KBM-7 (cell line): ENCODE measurements at regions not wholly inside any gene's neighbourhood (a gene's known extent, or its start where the extent isn't known, plus 50 kb on each side); places are given as distances from the start of the nearest gene placed in this dataset.

Source experiments
- DNase-seq: peaks from one replicate; pipeline ENCODE4 v3.0.0-alpha.2; 2015
- in situ Hi-C: fragments of 300-500 bp; cut with MboI; formaldehyde crosslinking; loops from 2 replicates; pipeline ENCODE4 v1.14.3; 2020; ENCODE audit warnings: low sequenced_read_pairs, low pct_unique_long_range_greater_than_20kb, mixed read lengths

DNA sequence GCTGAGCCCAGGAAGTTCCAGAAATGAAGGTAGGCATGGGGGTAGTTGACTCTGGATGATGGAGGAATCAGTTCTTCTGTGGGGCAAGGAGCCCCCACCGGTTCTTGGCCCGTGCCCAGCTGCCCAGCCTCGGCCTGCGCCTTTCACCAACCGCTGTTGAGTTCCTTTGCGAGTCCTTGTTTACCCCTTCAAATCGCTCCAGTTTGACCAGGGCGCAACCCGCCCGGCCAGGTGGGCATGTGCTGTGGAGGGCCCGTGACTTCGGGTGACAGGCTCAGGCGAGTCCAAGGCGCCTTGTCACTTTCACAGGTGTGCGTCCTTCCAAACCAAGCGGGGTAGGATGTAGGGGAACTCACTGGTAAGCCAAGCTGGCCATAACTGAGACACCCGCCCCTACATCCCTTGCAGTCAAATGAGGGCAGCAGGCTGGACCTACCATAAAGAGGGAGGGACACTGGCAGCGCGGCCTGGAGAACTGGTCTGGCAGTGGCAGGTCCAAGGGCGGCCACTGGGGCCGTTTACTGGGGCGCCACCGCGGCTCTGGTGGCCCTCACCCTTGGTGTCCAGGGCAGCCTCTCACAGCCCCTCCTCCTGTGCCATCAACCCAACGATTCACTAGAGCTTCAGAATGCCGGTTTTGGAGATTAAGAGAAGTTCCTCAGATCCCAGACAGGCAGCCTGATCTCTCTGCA lies 160.3 kb upstream of the ZIC3 start:
- DNase-seq, result no peak
- in situ Hi-C loops, result no loop called here

DNA sequence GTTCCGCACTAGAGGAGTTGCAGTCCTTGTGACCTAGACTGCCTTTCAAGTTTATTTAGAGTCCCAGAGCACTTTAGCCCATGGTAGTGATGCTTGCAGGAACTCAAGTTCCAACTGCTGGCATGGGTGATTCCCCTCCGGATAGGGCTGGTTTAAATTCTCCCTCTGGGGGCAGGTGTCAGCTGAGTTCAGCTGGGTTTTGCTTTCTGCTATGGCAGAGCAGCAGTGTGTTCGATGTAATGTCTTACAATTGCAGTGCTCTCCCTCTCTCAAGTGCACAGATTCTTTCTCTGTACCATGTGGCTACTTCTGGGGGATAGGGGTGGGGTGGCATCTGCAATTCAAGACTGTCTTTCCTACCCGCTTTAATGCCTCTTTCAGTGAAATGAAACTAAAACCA lies 164.8 kb upstream of the ZIC3 start:
- DNase-seq, result no peak
- in situ Hi-C loops, result no loop called here

- in situ Hi-C loops, result no loop called here
- DNase-seq, result no peak
Measured at GRCh38 chrX:137387646-137388045, 178.3 kb upstream of the ZIC3 start.

GRCh38 chrX:137366018-137366633 lies 199.8 kb upstream of the ZIC3 start:
- no peak for DNase-seq
- in situ Hi-C loops, result no loop called here

- in situ Hi-C loops, result no loop called here
Measured at GRCh38 chrX:137363559-137363958, 202.4 kb upstream of the ZIC3 start.

GRCh38 chrX:137362583-137362982 lies 203.3 kb upstream of the ZIC3 start:
- in situ Hi-C loops, result no loop called here

More at GRCh38 chrX:137363559-137363958, 202.4 kb upstream of the ZIC3 start:
- DNase-seq, result no peak

DNA sequence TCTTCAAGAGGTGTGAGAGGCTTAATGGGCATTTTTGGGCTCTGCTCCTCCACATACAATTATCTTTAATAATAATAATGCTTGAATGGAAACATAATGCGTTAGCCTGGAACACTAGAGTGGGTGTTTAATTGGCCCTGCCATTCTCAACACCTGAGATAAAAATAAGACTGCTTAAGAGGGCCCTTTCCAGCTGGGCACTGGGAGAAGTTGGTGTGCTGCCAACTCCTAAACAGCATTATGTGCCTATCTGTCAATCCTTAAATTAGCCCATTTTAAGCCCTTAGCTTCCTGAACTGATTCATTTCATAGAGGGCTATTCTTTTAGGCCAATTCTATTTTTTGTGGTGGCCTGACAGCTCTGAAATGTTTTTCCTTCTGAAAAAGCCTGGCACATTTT lies 211.1 kb upstream of the ZIC3 start:
- in situ Hi-C loops, result no loop called here
- DNase-seq, result no peak

More at GRCh38 chrX:137362583-137362982, 203.3 kb upstream of the ZIC3 start:
- DNase-seq, result no peak

GRCh38 chrX:137353404-137353803 lies 212.5 kb upstream of the ZIC3 start:
- DNase-seq, result no peak
- in situ Hi-C loops, result no loop called here

DNA sequence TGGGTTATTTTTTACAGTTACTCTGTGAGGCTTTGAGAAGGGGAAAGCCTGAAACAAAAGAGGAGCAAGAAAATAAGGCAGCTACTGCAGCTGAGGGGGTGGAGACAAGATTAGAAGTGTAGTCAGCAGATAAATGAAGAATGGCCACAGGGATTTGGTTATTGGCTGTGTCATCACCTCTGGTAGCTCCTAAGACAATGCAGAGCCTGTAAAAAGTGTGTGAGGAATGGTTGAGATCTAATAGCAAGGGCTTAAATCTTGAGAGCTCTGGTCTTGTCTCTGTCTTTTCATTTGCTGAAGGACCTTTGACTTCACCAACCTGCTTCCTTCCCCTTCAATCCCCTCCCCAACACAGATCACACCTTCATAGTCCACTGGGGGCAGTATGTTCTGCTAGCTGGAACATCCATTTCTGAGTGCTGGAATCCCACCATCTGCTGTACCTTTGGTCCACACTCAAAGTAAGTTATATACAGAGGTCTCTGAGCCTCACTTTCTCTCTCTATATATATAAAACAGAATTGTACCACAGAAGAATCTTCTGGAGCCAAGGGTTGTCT lies 213.7 kb upstream of the ZIC3 start:
- DNase-seq, result no peak
- in situ Hi-C loops, result no loop called here

GRCh38 chrX:137342969-137343368 lies 223.0 kb upstream of the ZIC3 start:
- DNase-seq, result no peak
- in situ Hi-C loops, result no loop called here

DNA sequence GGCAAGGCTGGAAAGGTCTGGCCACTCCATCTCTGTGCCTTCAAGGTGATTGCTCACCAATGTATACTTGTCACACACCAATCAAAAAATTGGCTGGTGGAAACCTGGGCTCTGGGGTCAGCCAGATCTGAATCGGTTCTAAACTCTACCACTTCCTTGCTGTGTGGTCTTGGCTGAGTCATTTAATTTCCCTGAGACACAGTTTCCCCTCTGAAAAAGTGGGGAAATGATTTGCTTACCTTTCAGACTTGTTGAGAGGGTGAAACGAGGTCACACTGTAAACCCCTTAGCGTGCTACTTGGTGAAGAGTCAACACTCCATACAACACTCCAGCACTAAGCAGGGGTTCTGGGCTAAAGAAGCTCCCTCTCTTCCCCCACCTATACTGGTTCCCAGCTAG lies 252.3 kb upstream of the ZIC3 start:
- no peak for DNase-seq
- in situ Hi-C loops, result no loop called here

GRCh38 chrX:137305404-137305803 lies 260.5 kb upstream of the ZIC3 start:
- in situ Hi-C loops, result no loop called here
- no peak for DNase-seq

DNA sequence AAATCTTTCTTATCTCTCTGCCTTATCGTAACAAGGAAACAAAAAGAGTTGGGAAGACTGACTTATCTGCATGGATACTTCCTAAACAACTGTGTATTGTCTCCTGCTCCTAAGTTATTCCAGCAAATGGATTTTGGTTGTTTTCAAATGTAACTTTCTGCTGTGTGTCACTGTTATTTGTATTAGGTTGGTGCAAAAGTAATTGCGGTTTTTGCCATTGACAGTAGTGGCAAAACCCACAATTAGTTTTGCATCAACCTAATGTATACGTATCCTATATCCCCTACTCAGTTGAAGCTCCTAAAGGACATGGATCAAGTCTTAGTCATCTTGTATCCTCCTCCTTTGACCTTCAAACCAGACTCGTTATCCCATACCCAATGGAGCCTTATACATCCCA lies 263.4 kb upstream of the GPR101 start:
- no peak for DNase-seq
- in situ Hi-C loops, result no loop called here

GRCh38 chrX:137290011-137290410 lies 256.2 kb upstream of the GPR101 start:
- in situ Hi-C loops, result no loop called here
- no peak for DNase-seq

DNA sequence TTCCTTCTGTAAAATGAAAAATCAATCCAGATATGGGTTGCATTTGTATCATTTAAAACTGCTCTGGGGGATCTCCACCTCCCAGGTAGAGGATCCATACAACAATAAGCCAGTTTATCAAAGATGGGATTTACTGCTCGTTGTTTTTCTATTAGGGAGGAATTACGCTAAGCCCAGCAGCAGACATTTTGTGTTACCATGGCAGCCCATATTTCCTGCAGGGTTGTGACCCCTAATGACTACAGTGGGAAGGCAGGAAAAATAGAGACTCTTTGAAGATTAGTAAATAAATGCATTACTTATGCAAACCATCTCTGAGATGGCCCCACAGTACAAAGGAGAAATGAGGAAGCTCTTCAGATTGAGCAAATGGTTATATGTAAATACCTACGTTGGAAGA lies 253.4 kb upstream of the GPR101 start:
- no peak for DNase-seq
- in situ Hi-C loops, result no loop called here

GRCh38 chrX:137286423-137286822 lies 252.6 kb upstream of the GPR101 start:
- no peak for DNase-seq
- in situ Hi-C loops, result no loop called here

DNA sequence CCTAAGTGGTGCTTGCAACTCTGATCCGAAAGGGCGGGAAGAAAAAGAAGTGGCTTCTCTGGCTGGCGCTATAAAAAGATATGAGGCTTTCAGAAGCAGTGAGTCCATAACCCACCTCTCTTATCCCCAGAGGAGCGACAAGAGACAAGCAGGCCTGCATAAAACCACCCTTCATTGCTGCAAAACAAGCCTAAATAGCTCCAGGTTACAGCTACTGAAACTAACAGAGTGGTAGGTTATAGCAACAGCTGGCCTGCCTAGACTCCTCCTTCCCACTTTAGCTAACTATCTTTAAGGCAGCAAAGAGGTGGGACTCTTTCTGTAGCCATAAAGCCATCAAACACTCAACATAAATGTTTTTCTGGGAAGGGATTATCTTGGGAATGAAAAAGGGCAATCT lies 245.0 kb upstream of the GPR101 start:
- in situ Hi-C loops, result no loop called here

GRCh38 chrX:137263374-137263773 lies 229.6 kb upstream of the GPR101 start:
- in situ Hi-C loops, result no loop called here
- no peak for DNase-seq

More for the DNA sequence above, 245.0 kb upstream of the GPR101 start:
- no peak for DNase-seq

GRCh38 chrX:137245183-137245582 lies 211.4 kb upstream of the GPR101 start:
- no peak for DNase-seq
- in situ Hi-C loops, result no loop called here

DNA sequence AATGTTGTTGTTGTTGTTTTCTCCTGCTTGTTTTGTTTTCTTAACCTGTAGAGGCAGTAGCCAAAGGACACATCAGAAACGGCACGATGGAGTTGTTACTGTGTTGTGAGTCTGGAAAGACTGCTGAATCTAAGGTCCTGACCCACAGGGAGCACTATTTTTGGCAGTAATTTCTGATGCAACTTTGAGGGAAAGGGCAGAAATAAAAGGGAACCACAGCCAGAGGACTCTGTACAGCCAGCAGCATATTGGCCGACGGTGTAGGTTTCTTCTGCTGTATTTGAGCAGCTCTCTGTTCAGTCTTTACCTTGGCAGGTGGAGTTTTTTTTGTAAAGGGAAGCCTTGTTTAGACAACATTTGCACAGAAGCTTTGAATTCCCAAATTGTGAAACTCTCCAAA lies 203.0 kb upstream of the GPR101 start:
- in situ Hi-C loops, result no loop called here
- no peak for DNase-seq
